Fibroblast of mammary gland (primary cell): ENCODE measurements at regions not wholly inside any gene's neighbourhood (a gene's known extent, or its start where the extent isn't known, plus 50 kb on each side); places are given as distances from the start of the nearest gene placed in this dataset.

Source experiments
- DNase-seq: peaks from one replicate; pipeline ENCODE4 v3.0.0-alpha.2; 2010; ENCODE audit warnings: low read depth
- H3K4me3 ChIP-seq: 2 replicates; pipeline ENCODE4 v1.5.1; 2011; ENCODE audit warnings: low read depth, mild to moderate bottlenecking, low read length, moderate library complexity; ENCODE audit not compliant: control insufficient read depth
- CTCF ChIP-seq: conservative IDR thresholded peaks from 2 replicates; pipeline ENCODE4 v1.5.1; 2011; ENCODE audit warnings: low read depth, low read length, inconsistent platforms; ENCODE audit not compliant: control insufficient read depth, insufficient read depth

- H3K4me3 ChIP-seq, result no peak overlapping the region
- no peak for TF ChIP-seq CTCF
- DNase-seq, result no peak
Observed at GRCh38 chr20:34189572-34190163, 51.6 kb upstream of the ASIP start.

DNA sequence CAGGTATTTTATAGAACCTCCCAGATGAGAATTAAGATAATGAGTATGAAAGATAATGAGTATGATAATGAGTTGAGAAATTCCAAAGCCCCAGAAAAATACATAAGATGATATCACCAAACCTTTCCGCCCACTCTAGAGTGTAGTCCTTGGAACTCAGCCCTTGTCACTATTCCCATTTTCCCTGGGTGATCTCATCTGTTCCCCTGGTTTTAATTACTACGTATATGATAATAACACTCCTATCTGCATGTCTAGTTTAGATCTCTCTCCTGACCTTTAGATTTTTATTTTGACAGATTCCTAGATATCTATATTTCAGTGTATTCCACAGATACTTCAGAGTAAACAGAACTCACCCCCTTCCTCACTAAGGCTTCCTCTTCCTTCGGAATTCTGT lies 51.0 kb upstream of the ASIP start:
- peak; percentile 65 for DNase-seq
- H3K4me3 ChIP-seq, result no peak overlapping the region
- no peak for TF ChIP-seq CTCF

- TF ChIP-seq CTCF, result peak; percentile 97
- DNase-seq, result peak; percentile 90
- H3K4me3 ChIP-seq, result no peak overlapping the region
Observed at GRCh38 chr20:34190679-34191090, 50.5 kb upstream of the ASIP start.
